ENCODE measurements at regions not wholly inside any gene's neighbourhood (a gene's known extent, or its start where the extent isn't known, plus 50 kb on each side); places are given as distances from the start of the nearest gene placed in this dataset.
"Not testable (repeated sequence)": the region's sequence is repeated elsewhere in the genome, so short reads cannot be mapped to it uniquely, and the experiment has no call there.

- Histone ChIP-seq H3K36me3 (ENCODE audit: control insufficient read depth, insufficient read depth, low read length) (no peaks in the 10 kb centered on the region), H4K20me1 (ENCODE audit: insufficient read depth, low read length) (no peaks in the 10 kb centered on the region), H2AK9ac (replicated peaks; ENCODE audit: low read depth, low read length, poor library complexity) (no peak overlapping the region), H3K4me1 (ENCODE audit: control insufficient read depth, insufficient read depth, low read length) (peaks cover 27% of the 10 kb centered on the region), H4K91ac (ENCODE audit: insufficient read depth, low read depth, low read length) (peak overlapping the region; percentile 74), H2AFZ (replicated peaks; ENCODE audit: low read length, poor library complexity) (peak overlapping the region; percentile 3), H3K56ac (ENCODE audit: extremely low read depth, insufficient read depth, low read length) (no peak overlapping the region), H3K27me3 (ENCODE audit: control insufficient read depth, insufficient read depth, low read length) (no peaks in the 10 kb centered on the region), H2AK5ac (ENCODE audit: low read depth, low read length) (peak overlapping the region; percentile 95), H3K18ac (ENCODE audit: low read depth, low read length) (peak overlapping the region; percentile 78), H3K27ac (ENCODE audit: insufficient read depth, low read length) (peak overlapping the region; percentile 67), H2BK20ac (ENCODE audit: low read depth, low read length) (peak overlapping the region; percentile 78), H2BK120ac (ENCODE audit: low read depth, low read length) (peak overlapping the region; percentile 94), H3K9me1 (ENCODE audit: insufficient read depth, low read length) (peaks cover 18% of the 10 kb centered on the region), H3K14ac (replicated peaks; ENCODE audit: low read depth, low read length) (peak overlapping the region; percentile 85), H3K79me1 (ENCODE audit: low read depth in 1 of 2, low read length in 2 of 2) (no peaks in the 10 kb centered on the region), H4K5ac (ENCODE audit: low read depth, low read length) (peak overlapping the region; percentile 76), H3K23ac (ENCODE audit: low read depth, low read length) (peak overlapping the region; percentile 81), H3K4me3 (ENCODE audit: insufficient read depth, low read depth, low read length) (no peak overlapping the region), H2BK5ac (ENCODE audit: low read depth, low read length, poor library complexity, severe bottlenecking) (peak overlapping the region; percentile 22), H2BK15ac (ENCODE audit: low read depth, low read length) (peak overlapping the region; percentile 91; the same call in 2 of the 3 replicates), H3K4me2 (ENCODE audit: low read depth, low read length) (no peak overlapping the region), H4K8ac (ENCODE audit: low read depth in 2 of 2, low read length in 2 of 2) (peak overlapping the region; percentile 14 to 80), H3K4ac (ENCODE audit: low read depth, low read length) (peak overlapping the region; percentile 76), H3K9ac (ENCODE audit: low read depth, low read length) (peak overlapping the region; percentile 43), H3K9me3 (ENCODE audit: control insufficient read depth, insufficient read depth, low read length) (peaks cover 3% of the 10 kb centered on the region; the same call in 1 of the 2 replicates)
- BruUV-seq (replicated peaks): no TSS peak
- CTCF ChIA-PET: no interaction called here
- TF ChIP-seq MXI1 (IDR thresholded peaks at IDR 0.05; ENCODE audit: borderline replicate concordance, low read depth, low read length) (no peak), MAFK (IDR thresholded peaks at IDR 0.05; ENCODE audit: low read depth, low read length) (no peak), CHD1 (IDR thresholded peaks at IDR 0.05; ENCODE audit: low read depth, low read length) (no peak), CEBPB (IDR thresholded peaks at IDR 0.05; ENCODE audit: low read depth, low read length) (no peak), FOS (IDR thresholded peaks at IDR 0.05; ENCODE audit: low read depth, low read length) (no peak)
- TF ChIP-seq, protein P1, sequence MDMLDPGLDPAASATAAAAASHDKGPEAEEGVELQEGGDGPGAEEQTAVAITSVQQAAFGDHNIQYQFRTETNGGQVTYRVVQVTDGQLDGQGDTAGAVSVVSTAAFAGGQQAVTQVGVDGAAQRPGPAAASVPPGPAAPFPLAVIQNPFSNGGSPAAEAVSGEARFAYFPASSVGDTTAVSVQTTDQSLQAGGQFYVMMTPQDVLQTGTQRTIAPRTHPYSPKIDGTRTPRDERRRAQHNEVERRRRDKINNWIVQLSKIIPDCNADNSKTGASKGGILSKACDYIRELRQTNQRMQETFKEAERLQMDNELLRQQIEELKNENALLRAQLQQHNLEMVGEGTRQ (IDR thresholded peaks at IDR 0.05; ENCODE audit: low read depth, low read length): no peak
- dilution Hi-C loops (cut with HindIII; ENCODE audit: low sequenced_read_pairs, unreplicated experiment): no loop called here
- peak; percentile 21 for DNase-seq
- 0% methylated on average over 1 of the region's 6 CpGs; no CpG with 5 or more reads in 1 of the 2 experiments for WGBS, 2 experiments (ENCODE audit: extremely low coverage in 2 of 2, insufficient read length in 1 of 2)
- in situ Hi-C loops (cut with MboI; ENCODE audit: low sequenced_read_pairs): no loop called here
- ATAC-seq (ENCODE audit: low read depth): peak; percentile 35
- POLR2A ChIA-PET (ENCODE audit: unreplicated experiment): interaction anchor here (0.6 kb wide), 1 partner anchor 1559 kb away, joined by 3 read pairs; no protein-coding TSS in a partner anchor
- intact Hi-C loops (cut with micrococcal nuclease): no loop called here
Observed at GRCh38 chr1:94753171-94753972, 66.8 kb upstream of the SLC44A3 start.

DNA sequence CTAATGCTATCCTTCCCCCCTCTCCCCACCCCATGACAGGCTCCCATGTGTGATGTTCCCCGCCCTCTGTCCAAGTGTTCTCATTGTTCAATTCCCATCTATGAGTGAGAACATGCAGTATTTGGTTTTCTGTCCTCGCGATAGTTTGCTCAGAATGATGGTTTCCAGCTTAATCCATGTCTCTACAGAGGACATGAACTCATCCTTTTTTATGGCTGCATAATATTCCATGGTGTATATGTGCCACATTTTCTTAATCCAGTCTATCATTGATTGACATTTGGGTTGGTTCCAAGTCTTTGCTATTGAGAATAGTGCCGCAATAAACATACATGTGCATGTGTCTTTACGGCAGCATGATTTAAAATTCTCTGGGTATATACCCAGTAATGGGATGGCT is 68.7 kb upstream of the SLC44A3 start:
- H3K9me3 ChIP-seq (ENCODE audit: control insufficient read depth, insufficient read depth, low read length); intact Hi-C loops (cut with micrococcal nuclease); H3K27ac ChIP-seq (ENCODE audit: insufficient read depth, low read length); H3K4me2 ChIP-seq (ENCODE audit: low read depth, low read length); H2AFZ ChIP-seq (replicated peaks; ENCODE audit: low read length, poor library complexity); in situ Hi-C loops (cut with MboI; ENCODE audit: low sequenced_read_pairs); H3K18ac ChIP-seq (ENCODE audit: low read depth, low read length); H3K9ac ChIP-seq (ENCODE audit: low read depth, low read length); CTCF ChIA-PET; H3K4ac ChIP-seq (ENCODE audit: low read depth, low read length); H3K56ac ChIP-seq (ENCODE audit: extremely low read depth, insufficient read depth, low read length); H3K14ac ChIP-seq (replicated peaks; ENCODE audit: low read depth, low read length); H2BK15ac ChIP-seq (ENCODE audit: low read depth, low read length); DNase-seq; H4K8ac ChIP-seq (ENCODE audit: low read depth in 2 of 2, low read length in 2 of 2); H3K79me1 ChIP-seq (ENCODE audit: low read depth in 1 of 2, low read length in 2 of 2); H3K23ac ChIP-seq (ENCODE audit: low read depth, low read length); H4K20me1 ChIP-seq (ENCODE audit: insufficient read depth, low read length); H3K27me3 ChIP-seq (ENCODE audit: control insufficient read depth, insufficient read depth, low read length); BruUV-seq (replicated peaks); H2AK5ac ChIP-seq (ENCODE audit: low read depth, low read length); POLR2A ChIA-PET (ENCODE audit: unreplicated experiment); H3K36me3 ChIP-seq (ENCODE audit: control insufficient read depth, insufficient read depth, low read length); H2AK9ac ChIP-seq (replicated peaks; ENCODE audit: low read depth, low read length, poor library complexity); H4K5ac ChIP-seq (ENCODE audit: low read depth, low read length); H2BK120ac ChIP-seq (ENCODE audit: low read depth, low read length); H4K91ac ChIP-seq (ENCODE audit: insufficient read depth, low read depth, low read length); H3K4me3 ChIP-seq (ENCODE audit: insufficient read depth, low read depth, low read length); ATAC-seq (ENCODE audit: low read depth); H2BK20ac ChIP-seq (ENCODE audit: low read depth, low read length); H2BK5ac ChIP-seq (ENCODE audit: low read depth, low read length, poor library complexity, severe bottlenecking); dilution Hi-C loops (cut with HindIII; ENCODE audit: low sequenced_read_pairs, unreplicated experiment): not testable (repeated sequence)
- Histone ChIP-seq H3K9me1 (ENCODE audit: insufficient read depth, low read length) (peaks cover 11% of the 10 kb centered on the region), H3K4me1 (ENCODE audit: control insufficient read depth, insufficient read depth, low read length) (peaks cover 20% of the 10 kb centered on the region)
- no CpG with 5 or more reads among the region's 5 CpGs for WGBS, 2 experiments (ENCODE audit: extremely low coverage in 2 of 2, insufficient read length in 1 of 2)
